ENCODE measurements at regions not wholly inside any gene's neighbourhood (a gene's known extent, or its start where the extent isn't known, plus 50 kb on each side); places are given as distances from the start of the nearest gene placed in this dataset.

DNA sequence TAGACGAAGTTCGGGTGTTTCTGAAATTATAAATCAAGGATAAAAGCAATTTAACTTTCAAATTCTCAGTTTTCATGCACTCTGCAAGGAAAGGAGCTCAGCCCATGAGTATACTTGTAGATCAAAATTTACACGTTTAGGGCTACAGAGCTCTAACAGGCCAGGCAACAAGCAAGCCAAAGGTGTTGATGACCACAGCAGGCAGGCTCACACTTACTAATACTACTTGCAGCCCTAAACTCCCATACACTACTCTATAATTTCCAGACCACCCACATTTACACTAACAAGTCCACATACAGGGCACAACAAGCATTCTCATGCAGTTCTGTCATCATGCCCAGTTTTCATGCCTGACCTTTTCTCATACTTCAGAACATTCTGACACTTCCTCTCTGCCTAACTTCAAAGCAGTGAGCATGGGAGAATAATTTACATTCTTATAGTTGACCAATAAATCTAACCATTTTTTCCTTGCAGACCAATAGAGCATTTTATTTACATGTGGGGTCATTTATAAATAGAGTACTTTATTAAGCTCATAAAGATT, 124.7 kb upstream of the FRMD4B start:
- TF ChIP-seq CTCF (IDR thresholded peaks at IDR 0.05) (no peak), CEBPB (IDR thresholded peaks at IDR 0.05) (no peak)
- TF ChIP-seq, protein P1, sequence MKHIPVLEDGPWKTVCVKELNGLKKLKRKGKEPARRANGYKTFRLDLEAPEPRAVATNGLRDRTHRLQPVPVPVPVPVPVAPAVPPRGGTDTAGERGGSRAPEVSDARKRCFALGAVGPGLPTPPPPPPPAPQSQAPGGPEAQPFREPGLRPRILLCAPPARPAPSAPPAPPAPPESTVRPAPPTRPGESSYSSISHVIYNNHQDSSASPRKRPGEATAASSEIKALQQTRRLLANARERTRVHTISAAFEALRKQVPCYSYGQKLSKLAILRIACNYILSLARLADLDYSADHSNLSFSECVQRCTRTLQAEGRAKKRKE (CRISPR knock-in tag; IDR thresholded peaks at IDR 0.05; ENCODE audit: low read depth): no peak
